Liver (tissue), 8 donors: ENCODE measurements at regions not wholly inside any gene's neighbourhood (a gene's known extent, or its start where the extent isn't known, plus 50 kb on each side); places are given as distances from the start of the nearest gene placed in this dataset.
A peak's percentile ranks its signal among the peaks of the same experiment; 100 is the strongest.

Experiments
- DNase-seq: peaks from one replicate; pipeline ENCODE4 v3.0.0-alpha.2; 2017; ENCODE audit warnings: low spot score
- H3K27ac ChIP-seq, 2 donors: one replicate each; pipeline ENCODE4 v1.7.0; 2013; ENCODE audit warnings: inconsistent platforms in 2 of 2, low read length in 2 of 2, control low read depth in 1 of 2, low read depth in 1 of 2, mild to moderate bottlenecking in 1 of 2
- H3K27me3 ChIP-seq, 4 donors: one replicate each; pipeline versions ENCODE4 v1.6.1 to v1.7.0; 2013; ENCODE audit warnings: low read length in 3 of 4, inconsistent platforms in 1 of 4, mild to moderate bottlenecking in 1 of 4, moderate library complexity in 1 of 4; ENCODE audit not compliant: control insufficient read depth in 4 of 4, insufficient read depth in 4 of 4
- H3K36me3 ChIP-seq, 4 donors: one replicate each; pipeline versions ENCODE4 v1.6.1 to v1.7.0; 2013; ENCODE audit warnings: low read length in 3 of 4, mild to moderate bottlenecking in 3 of 4, low read depth in 1 of 4, moderate library complexity in 1 of 4; ENCODE audit not compliant: control insufficient read depth in 4 of 4, insufficient read depth in 3 of 4
- H3K4me1 ChIP-seq, 4 donors: one replicate each; pipeline versions ENCODE4 v1.6.1 to v1.7.0; 2013; ENCODE audit warnings: low read length in 3 of 4, mild to moderate bottlenecking in 3 of 4, moderate library complexity in 1 of 4; ENCODE audit not compliant: control insufficient read depth in 4 of 4, insufficient read depth in 4 of 4
- H3K4me3 ChIP-seq, 3 donors: one replicate each; pipeline versions ENCODE4 v1.6.1 to v1.7.0; 2013; ENCODE audit warnings: low read length in 3 of 3, control low read depth in 1 of 3, low read depth in 1 of 3, mild to moderate bottlenecking in 1 of 3
- H3K9ac ChIP-seq, 2 donors: one replicate each; pipeline ENCODE4 v1.7.0; 2013; ENCODE audit warnings: low read length in 2 of 2, mild to moderate bottlenecking in 2 of 2, moderate library complexity in 2 of 2, control low read depth in 1 of 2, low read depth in 1 of 2
- H3K9me3 ChIP-seq, 4 donors: one replicate each; pipeline versions ENCODE4 v1.6.1 to v1.7.0; 2013; ENCODE audit warnings: low read length in 3 of 4; ENCODE audit not compliant: control insufficient read depth in 4 of 4
- ATF3 ChIP-seq: IDR thresholded peaks from 2 replicates; pipeline ENCODE4 v1.6.1; 2016; ENCODE audit warnings: antibody characterized with exemption
- CTCF ChIP-seq: fragments of 150-350 bp; IDR thresholded peaks from 2 replicates; pipeline ENCODE4 v1.5.1; 2017; ENCODE audit warnings: improper control_type of control experiment, low read depth, low read length; ENCODE audit not compliant: missing input control
- EGR1 ChIP-seq, 2 donors: IDR thresholded peaks; 2 replicates each; pipeline ENCODE4 v1.6.1; 2016 to 2018; ENCODE audit warnings: antibody characterized with exemption in 2 of 2, low read depth in 2 of 2
- FOXA1 ChIP-seq: IDR thresholded peaks from 2 replicates; pipeline ENCODE4 v1.6.1; 2016; ENCODE audit warnings: antibody characterized with exemption
- FOXA2 ChIP-seq: IDR thresholded peaks from 2 replicates; pipeline ENCODE4 v1.6.1; 2016; ENCODE audit warnings: antibody characterized with exemption
- GABPA ChIP-seq, 2 donors: IDR thresholded peaks in 1 of 2; conservative IDR thresholded peaks in 1 of 2; 2 replicates each; pipeline ENCODE4 v1.6.1; 2016; ENCODE audit warnings: antibody characterized with exemption in 2 of 2, mild to moderate bottlenecking in 1 of 2, moderate library complexity in 1 of 2
- HNF4A ChIP-seq, 2 donors: conservative IDR thresholded peaks; 2 replicates each; pipeline ENCODE4 v1.6.1; 2016; ENCODE audit warnings: antibody characterized with exemption in 2 of 2, mild to moderate bottlenecking in 2 of 2
- HNF4G ChIP-seq: IDR thresholded peaks from 2 replicates; pipeline ENCODE4 v1.6.1; 2016; ENCODE audit warnings: antibody characterized with exemption
- JUND ChIP-seq, 2 donors: IDR thresholded peaks; 2 replicates each; pipeline ENCODE4 v1.6.1; 2016; ENCODE audit warnings: antibody characterized with exemption in 2 of 2
- MAX ChIP-seq: IDR thresholded peaks from 2 replicates; pipeline ENCODE4 v1.6.1; 2016; ENCODE audit warnings: antibody characterized with exemption
- NR2F2 ChIP-seq: IDR thresholded peaks from 2 replicates; pipeline ENCODE4 v1.6.1; 2016; ENCODE audit warnings: antibody characterized with exemption
- RAD21 ChIP-seq, 2 donors: IDR thresholded peaks; 2 replicates each; pipeline ENCODE4 v1.6.1; 2016; ENCODE audit warnings: antibody characterized with exemption in 2 of 2, mild to moderate bottlenecking in 2 of 2
- RXRA ChIP-seq, 2 donors: IDR thresholded peaks; 2 replicates each; pipeline ENCODE4 v1.6.1; 2017 to 2018; ENCODE audit warnings: antibody characterized with exemption in 2 of 2, mild to moderate bottlenecking in 1 of 2
- SP1 ChIP-seq: IDR thresholded peaks from 2 replicates; pipeline ENCODE4 v1.6.1; 2018; ENCODE audit warnings: antibody characterized with exemption, mild to moderate bottlenecking
- TAF1 ChIP-seq: conservative IDR thresholded peaks from 2 replicates; pipeline ENCODE4 v1.6.1; 2016; ENCODE audit warnings: antibody characterized with exemption, mild to moderate bottlenecking
- YY1 ChIP-seq: IDR thresholded peaks from 2 replicates; pipeline ENCODE4 v1.6.1; 2016; ENCODE audit warnings: antibody characterized with exemption, mild to moderate bottlenecking
- ZBTB33 ChIP-seq: IDR thresholded peaks from 2 replicates; pipeline ENCODE4 v1.6.1; 2016; ENCODE audit warnings: antibody characterized with exemption
- WGBS: extraction: QIAGEN DNeasy Blood & Tissue Kit; methylation state at CpG from one replicate; pipeline ENCODE4 v1.1.7; 2013; 5-methylcytosine and 5-hydroxymethylcytosine counted together
- TF ChIP-seq, protein P1 (sequence below): IDR thresholded peaks from 2 replicates; pipeline ENCODE4 v1.6.1; 2016; ENCODE audit warnings: antibody characterized with exemption, mild to moderate bottlenecking
- donor health status: healthy.
- donor health status: healthy.
- donor health status: healthy.
- donor health status: healthy.
- donor health status: healthy.

GRCh38 chr16:85306071-85306792 lies 194.0 kb upstream of the CIBAR2 start:
- H3K27me3 ChIP-seq = no peaks in the 10 kb centered on the region
- TF ChIP-seq ATF3 = peak; percentile 24
- TF ChIP-seq GABPA (IDR thresholded peaks at IDR 0.05 in 1 of 2, conservative IDR thresholded peaks at IDR 0.05 in 1 of 2) = no peak
- TF ChIP-seq EGR1 (IDR thresholded peaks at IDR 0.05; ENCODE audit: low read depth in 2 of 2) = no peak
- TF ChIP-seq CTCF = no peak
- TF ChIP-seq TAF1 = no peak
- TF ChIP-seq SP1 = peak; percentile 81
- TF ChIP-seq, protein P1, sequence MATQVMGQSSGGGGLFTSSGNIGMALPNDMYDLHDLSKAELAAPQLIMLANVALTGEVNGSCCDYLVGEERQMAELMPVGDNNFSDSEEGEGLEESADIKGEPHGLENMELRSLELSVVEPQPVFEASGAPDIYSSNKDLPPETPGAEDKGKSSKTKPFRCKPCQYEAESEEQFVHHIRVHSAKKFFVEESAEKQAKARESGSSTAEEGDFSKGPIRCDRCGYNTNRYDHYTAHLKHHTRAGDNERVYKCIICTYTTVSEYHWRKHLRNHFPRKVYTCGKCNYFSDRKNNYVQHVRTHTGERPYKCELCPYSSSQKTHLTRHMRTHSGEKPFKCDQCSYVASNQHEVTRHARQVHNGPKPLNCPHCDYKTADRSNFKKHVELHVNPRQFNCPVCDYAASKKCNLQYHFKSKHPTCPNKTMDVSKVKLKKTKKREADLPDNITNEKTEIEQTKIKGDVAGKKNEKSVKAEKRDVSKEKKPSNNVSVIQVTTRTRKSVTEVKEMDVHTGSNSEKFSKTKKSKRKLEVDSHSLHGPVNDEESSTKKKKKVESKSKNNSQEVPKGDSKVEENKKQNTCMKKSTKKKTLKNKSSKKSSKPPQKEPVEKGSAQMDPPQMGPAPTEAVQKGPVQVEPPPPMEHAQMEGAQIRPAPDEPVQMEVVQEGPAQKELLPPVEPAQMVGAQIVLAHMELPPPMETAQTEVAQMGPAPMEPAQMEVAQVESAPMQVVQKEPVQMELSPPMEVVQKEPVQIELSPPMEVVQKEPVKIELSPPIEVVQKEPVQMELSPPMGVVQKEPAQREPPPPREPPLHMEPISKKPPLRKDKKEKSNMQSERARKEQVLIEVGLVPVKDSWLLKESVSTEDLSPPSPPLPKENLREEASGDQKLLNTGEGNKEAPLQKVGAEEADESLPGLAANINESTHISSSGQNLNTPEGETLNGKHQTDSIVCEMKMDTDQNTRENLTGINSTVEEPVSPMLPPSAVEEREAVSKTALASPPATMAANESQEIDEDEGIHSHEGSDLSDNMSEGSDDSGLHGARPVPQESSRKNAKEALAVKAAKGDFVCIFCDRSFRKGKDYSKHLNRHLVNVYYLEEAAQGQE = peak; percentile 56
- TF ChIP-seq YY1 = no peak
- TF ChIP-seq NR2F2 = peak; percentile 86
- TF ChIP-seq HNF4A (conservative IDR thresholded peaks at IDR 0.05) = peak; percentile 75 to 84
- TF ChIP-seq RXRA (IDR thresholded peaks at IDR 0.05) = peak; percentile 87 to 94
- TF ChIP-seq RAD21 (IDR thresholded peaks at IDR 0.05) = peak; percentile 35 to 55
- TF ChIP-seq MAX = peak; percentile 94
- TF ChIP-seq ZBTB33 = no peak
- TF ChIP-seq HNF4G = no peak
- TF ChIP-seq JUND (IDR thresholded peaks at IDR 0.05) = peak in 1 of 2 donors; percentile 65
- TF ChIP-seq FOXA2 = no peak
- no peak for TF ChIP-seq FOXA1
- no peaks in the 10 kb centered on the region for H3K36me3 ChIP-seq
- no peaks in the 10 kb centered on the region for H3K9me3 ChIP-seq
- H3K4me1 ChIP-seq = peaks cover 5 to 66% (median 43%) of the 10 kb centered on the region in 4 donors
- WGBS = 25% methylated on average over 12 of the region's 12 CpGs
- DNase-seq = peak; percentile 80
- H3K27ac ChIP-seq = peak overlapping the region; percentile 61 to 70
- H3K4me3 ChIP-seq = no peak overlapping the region
- no peak overlapping the region for H3K9ac ChIP-seq
